H1 (cell line): ENCODE measurements at regions not wholly inside any gene's neighbourhood (a gene's known extent, or its start where the extent isn't known, plus 50 kb on each side); places are given as distances from the start of the nearest gene placed in this dataset.

Experiments used
- CTCF ChIA-PET: fragments of 300-600 bp; sonication (Branson Sonifier 250); formaldehyde crosslinking; loops from one replicate; lab custom pipeline; 2021; ENCODE audit not compliant: partially characterized antibody; lab: Charles Lee
- POLR2A ChIA-PET: fragments of 300-600 bp; sonication (Branson Sonifier 250); formaldehyde crosslinking; loops from one replicate; lab custom pipeline; 2021; ENCODE audit warnings: inconsistent platforms; ENCODE audit not compliant: partially characterized antibody; lab: Charles Lee
- DNase-seq, 2 experiments: peaks; one replicate each; pipeline versions ENCODE4 v3.0.0 to v3.0.0-alpha.2; 2010 to 2022; ENCODE audit warnings: low spot score in 2 of 2, low read depth in 1 of 2, mixed read lengths in 1 of 2
- FAIRE-seq: peaks from 2 replicates; lab custom pipeline; 2011; peaks lifted over from hg19 to GRCh38; lab: Jason Lieb, UNC
- H2AFZ ChIP-seq: 2 replicates; pipeline ENCODE4 v1.8.1; 2012; ENCODE audit warnings: low read length, inconsistent platforms
- H2AK5ac ChIP-seq: 2 replicates; pipeline ENCODE4 v1.6.1; 2013; ENCODE audit warnings: low read depth, low read length
- H2BK120ac ChIP-seq: replicated peaks from 2 replicates; pipeline ENCODE3; 2013; ENCODE audit warnings: low read depth, low read length, inconsistent platforms
- H2BK12ac ChIP-seq: 2 replicates; pipeline ENCODE4 v1.6.1; 2013; ENCODE audit warnings: low read depth, low read length
- H2BK15ac ChIP-seq: 2 replicates; pipeline ENCODE4 v1.6.1; 2013; ENCODE audit warnings: low read length
- H2BK20ac ChIP-seq: 2 replicates; pipeline ENCODE4 v1.6.1; 2013; ENCODE audit warnings: low read length
- H2BK5ac ChIP-seq: 2 replicates; pipeline ENCODE4 v1.6.1; 2013; ENCODE audit warnings: low read depth, low read length
- H3K14ac ChIP-seq: 2 replicates; pipeline ENCODE4 v1.6.1; 2013; ENCODE audit warnings: inconsistent platforms; ENCODE audit not compliant: insufficient read length
- H3K18ac ChIP-seq: 2 replicates; pipeline ENCODE4 v1.6.1; 2013; ENCODE audit warnings: low read length; ENCODE audit errors: extremely low read depth
- H3K23ac ChIP-seq: 2 replicates; pipeline ENCODE4 v1.6.1; 2013; ENCODE audit warnings: inconsistent platforms; ENCODE audit not compliant: insufficient read length
- H3K23me2 ChIP-seq: 2 replicates; pipeline ENCODE4 v1.6.1; 2013; ENCODE audit warnings: low read depth, low read length
- H3K27ac ChIP-seq: 2 replicates; pipeline ENCODE4 v1.6.1; 2011; ENCODE audit warnings: low read depth, low read length, inconsistent platforms
- H3K27me3 ChIP-seq, 4 experiments: replicated peaks in 1 of 4; 1 replicate in 1 of 4; 2 replicates in 3 of 4; pipeline versions ENCODE4 v1.6.1 to v1.8.1; 2011 to 2013; ENCODE audit warnings: low read length in 3 of 4, mild to moderate bottlenecking in 3 of 4, inconsistent platforms in 2 of 4, mixed read lengths in 2 of 4, moderate library complexity in 1 of 4; ENCODE audit not compliant: control insufficient read depth in 3 of 4, insufficient read depth in 3 of 4; ENCODE audit errors: extremely low read depth in 1 of 4
- H3K36me3 ChIP-seq, 4 experiments: 2 replicates each; pipeline versions ENCODE4 v1.6.1 to v1.8.1; 2011 to 2013; ENCODE audit warnings: mild to moderate bottlenecking in 4 of 4, low read length in 3 of 4, moderate library complexity in 2 of 4, control low read depth in 1 of 4, inconsistent platforms in 1 of 4; ENCODE audit not compliant: insufficient read depth in 4 of 4, control insufficient read depth in 2 of 4
- H3K4ac ChIP-seq: replicated peaks from 2 replicates; pipeline ENCODE3; 2013; ENCODE audit warnings: low read length, low read depth, mixed read lengths, inconsistent platforms; ENCODE audit not compliant: insufficient read length
- H3K4me1 ChIP-seq, 4 experiments: replicated peaks in 1 of 4; 1 replicate in 1 of 4; 2 replicates in 3 of 4; pipeline versions ENCODE4 v1.6.1 to v1.8.1; 2011 to 2013; ENCODE audit warnings: low read length in 3 of 4, inconsistent platforms in 2 of 4, mixed read lengths in 1 of 4; ENCODE audit not compliant: insufficient read depth in 4 of 4, control insufficient read depth in 3 of 4
- H3K4me2 ChIP-seq, 2 experiments: 2 replicates each; pipeline versions ENCODE4 v1.6.1 to v1.8.1; 2011 to 2013; ENCODE audit warnings: low read depth in 2 of 2, low read length in 2 of 2, control low read depth in 1 of 2, inconsistent platforms in 1 of 2, mild to moderate bottlenecking in 1 of 2; ENCODE audit not compliant: insufficient read depth in 1 of 2
- H3K4me3 ChIP-seq, 4 experiments: fragments of 200-600, 300-600 bp in 1 of 4; sonication (generic), shearing (Covaris generic), sonication (Bioruptor Twin) in 1 of 4; 2 replicates each; pipeline versions ENCODE4 v1.5.1 to v1.8.1; 2011 to 2016; ENCODE audit warnings: low read length in 4 of 4, low read depth in 3 of 4, control low read depth in 2 of 4, inconsistent platforms in 2 of 4, mild to moderate bottlenecking in 2 of 4, mixed read lengths in 1 of 4, moderate library complexity in 1 of 4; ENCODE audit not compliant: insufficient read depth in 2 of 4; ENCODE audit errors: extremely low read depth in 1 of 4
- H3K56ac ChIP-seq: replicated peaks from 2 replicates; pipeline ENCODE3; 2013; ENCODE audit warnings: low read depth, mild to moderate bottlenecking, mixed read lengths, low read length, inconsistent platforms; ENCODE audit not compliant: insufficient read length
- H3K79me1 ChIP-seq: 2 replicates; pipeline ENCODE4 v1.6.1; 2013; ENCODE audit warnings: low read depth, low read length, control low read depth
- H3K79me2 ChIP-seq, 2 experiments: 2 replicates each; pipeline versions ENCODE4 v1.6.1 to v1.8.1; 2012 to 2013; ENCODE audit warnings: low read length in 2 of 2, mild to moderate bottlenecking in 2 of 2, inconsistent platforms in 1 of 2; ENCODE audit not compliant: insufficient read depth in 2 of 2, control insufficient read depth in 1 of 2
- H3K9ac ChIP-seq, 4 experiments: replicated peaks in 1 of 4; 1 replicate in 1 of 4; 2 replicates in 3 of 4; pipeline versions ENCODE4 v1.6.1 to v1.8.1; 2011 to 2013; ENCODE audit warnings: low read depth in 3 of 4, low read length in 3 of 4, control low read depth in 2 of 4, mild to moderate bottlenecking in 2 of 4, moderate library complexity in 2 of 4, inconsistent platforms in 1 of 4; ENCODE audit errors: extremely low read depth in 1 of 4
- H3K9me3 ChIP-seq, 2 experiments: 2 replicates each; pipeline versions ENCODE4 v1.6.1 to v1.8.1; 2012 to 2013; ENCODE audit warnings: mild to moderate bottlenecking in 2 of 2, moderate library complexity in 2 of 2, control low read depth in 1 of 2, inconsistent platforms in 1 of 2, low read depth in 1 of 2, low read length in 1 of 2, mixed read lengths in 1 of 2; ENCODE audit not compliant: insufficient read depth in 2 of 2
- H4K20me1 ChIP-seq, 2 experiments: replicated peaks in 1 of 2; 2 replicates each; pipeline versions ENCODE3 to v1.8.1; 2011 to 2013; ENCODE audit warnings: inconsistent platforms in 2 of 2, low read length in 2 of 2, mild to moderate bottlenecking in 1 of 2; ENCODE audit not compliant: insufficient read depth in 2 of 2, control insufficient read depth in 1 of 2
- H4K5ac ChIP-seq: 2 replicates; pipeline ENCODE4 v1.6.1; 2013; ENCODE audit warnings: low read length, low read depth, mixed read lengths, inconsistent platforms; ENCODE audit not compliant: insufficient read length
- H4K8ac ChIP-seq: 2 replicates; pipeline ENCODE4 v1.8.0; 2013; ENCODE audit warnings: mild to moderate bottlenecking, moderate library complexity, low read length, inconsistent platforms; ENCODE audit not compliant: insufficient read depth; ENCODE audit errors: extremely low read depth
- H4K91ac ChIP-seq: replicated peaks from 2 replicates; pipeline ENCODE3; 2013; ENCODE audit warnings: low read length, mixed read lengths, inconsistent platforms; ENCODE audit not compliant: insufficient read length
- BACH1 ChIP-seq: IDR thresholded peaks from 2 replicates; pipeline ENCODE4 v1.6.1; 2012; ENCODE audit warnings: low read length, improper control_type of control experiment
- BCL11A ChIP-seq, 2 experiments: IDR thresholded peaks; one replicate each; pipeline ENCODE4 v1.6.1; 2011; ENCODE audit warnings: low read depth in 2 of 2, low read length in 2 of 2, mild to moderate bottlenecking in 2 of 2
- CEBPB ChIP-seq: IDR thresholded peaks from 2 replicates; pipeline ENCODE4 v1.6.1; 2012; ENCODE audit warnings: low read depth, low read length
- CREB1 ChIP-seq: IDR thresholded peaks from 2 replicates; pipeline ENCODE4 v1.6.1; 2012; ENCODE audit warnings: inconsistent platforms
- HDAC2 ChIP-seq, 2 experiments: fragments of 300-600 bp in 1 of 2; sonication (generic) in 1 of 2; IDR thresholded peaks; 2 replicates each; pipeline ENCODE4 v1.6.1; 2011 to 2012; ENCODE audit warnings: low read depth in 2 of 2, low read length in 2 of 2, mild to moderate bottlenecking in 2 of 2, moderate library complexity in 2 of 2, borderline replicate concordance in 1 of 2, inconsistent platforms in 1 of 2
- HDAC6 ChIP-seq: IDR thresholded peaks from one replicate; pipeline ENCODE4 v1.7.1; 2012; ENCODE audit warnings: low read depth, mild to moderate bottlenecking, inconsistent platforms, low read length, moderate library complexity
- MAFK ChIP-seq: IDR thresholded peaks from 2 replicates; pipeline ENCODE4 v1.6.1; 2012; ENCODE audit warnings: low read depth, mild to moderate bottlenecking, improper control_type of control experiment, low read length
- PHF8 ChIP-seq: fragments of 200-600 bp; sonication (generic); conservative IDR thresholded peaks from 2 replicates; pipeline ENCODE4 v1.7.1; 2012; ENCODE audit warnings: low read depth, mild to moderate bottlenecking, inconsistent platforms, low read length, moderate library complexity
- POLR2A ChIP-seq, 2 experiments: IDR thresholded peaks; 1 replicate in 1 of 2; 2 replicates in 1 of 2; pipeline ENCODE4 v1.6.1; 2011; ENCODE audit warnings: low read depth in 2 of 2, low read length in 2 of 2, mild to moderate bottlenecking in 2 of 2; ENCODE audit errors: control extremely low read depth in 1 of 2
- POLR2AphosphoS5 ChIP-seq: IDR thresholded peaks from 2 replicates; pipeline ENCODE4 v1.6.1; 2011; ENCODE audit warnings: low read depth, low read length
- SP2 ChIP-seq: IDR thresholded peaks from 2 replicates; pipeline ENCODE4 v1.6.1; 2012; ENCODE audit warnings: mild to moderate bottlenecking, low read length, inconsistent platforms
- SUZ12 ChIP-seq: fragments of 200-600 bp; sonication (generic); IDR thresholded peaks from 2 replicates; pipeline ENCODE4 v1.6.1; 2012; ENCODE audit warnings: mild to moderate bottlenecking, inconsistent platforms, low read length, moderate library complexity, mixed read lengths
- TBP ChIP-seq: IDR thresholded peaks from 2 replicates; pipeline ENCODE4 v1.6.1; 2011; ENCODE audit warnings: low read depth, low read length, improper control_type of control experiment
- TCF12 ChIP-seq: IDR thresholded peaks from 2 replicates; pipeline ENCODE4 v1.6.1; 2011; ENCODE audit warnings: low read depth, mild to moderate bottlenecking, low read length
- WGBS, 2 experiments: shearing (Covaris generic) in 1 of 2; methylation state at CpG; one replicate each; pipeline versions ENCODE4 v1.1.6 to v1.1.7; 2013 to 2015; ENCODE audit warnings: low lambda C conversion rate in 2 of 2, mixed read lengths in 2 of 2, inconsistent platforms in 1 of 2, low coverage in 1 of 2, missing lambda C conversion rate in 1 of 2; ENCODE audit not compliant: insufficient replicate concordance in 2 of 2, insufficient coverage in 1 of 2, insufficient read length in 1 of 2; ENCODE audit errors: extremely low coverage in 1 of 2, missing lambda C conversion rate in 1 of 2; 5-methylcytosine and 5-hydroxymethylcytosine counted together
- TF ChIP-seq, protein P1 (sequence below): IDR thresholded peaks from 2 replicates; pipeline ENCODE4 v1.6.1; 2011; ENCODE audit warnings: low read depth, mild to moderate bottlenecking, low read length; ENCODE audit not compliant: insufficient read depth
- TF ChIP-seq, protein P2 (sequence below): IDR thresholded peaks from 2 replicates; pipeline ENCODE4 v1.6.1; 2012; ENCODE audit warnings: inconsistent platforms

DNA sequence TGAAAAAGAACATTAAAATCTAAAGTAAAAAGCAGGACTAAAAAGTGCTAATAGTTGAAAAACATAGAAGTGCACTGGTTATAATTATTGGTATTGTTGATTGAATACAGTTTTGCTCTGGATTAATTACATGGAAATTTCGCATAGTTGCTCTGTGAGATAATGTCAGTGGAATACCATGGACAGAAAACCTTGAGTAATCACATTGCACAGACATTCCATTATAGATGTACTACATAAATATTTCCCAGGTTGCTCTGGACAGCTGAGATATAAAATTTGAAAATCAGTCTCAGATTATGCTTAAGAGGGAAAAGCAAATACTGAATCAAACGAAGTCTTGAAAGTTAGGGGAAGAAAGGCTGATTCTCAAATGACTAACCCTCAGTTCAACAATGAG is 439.3 kb upstream of the FLRT2 start:
- H3K36me3 ChIP-seq, result no peaks in the 10 kb centered on the region
- no peak overlapping the region for H3K4me3 ChIP-seq
- no peak overlapping the region for H4K91ac ChIP-seq
- no peak overlapping the region for H2AFZ ChIP-seq
- H2BK120ac ChIP-seq, result no peak overlapping the region
- no peak overlapping the region for H3K56ac ChIP-seq
- H2BK20ac ChIP-seq, result no peak overlapping the region
- no peaks in the 10 kb centered on the region for H3K27me3 ChIP-seq
- H3K79me2 ChIP-seq, result no peaks in the 10 kb centered on the region
- H3K9me3 ChIP-seq, result no peaks in the 10 kb centered on the region
- no peaks in the 10 kb centered on the region for H3K79me1 ChIP-seq
- TF ChIP-seq BACH1, result no peak
- TF ChIP-seq TCF12, result no peak
- TF ChIP-seq POLR2AphosphoS5, result no peak
- TF ChIP-seq SP2, result no peak
- no peak for TF ChIP-seq TBP
- TF ChIP-seq CEBPB, result no peak
- TF ChIP-seq HDAC2 (IDR thresholded peaks at IDR 0.05; ENCODE audit: borderline replicate concordance in 1 of 2, low read depth in 2 of 2, low read length in 2 of 2), result no peak
- TF ChIP-seq SUZ12, result no peak
- TF ChIP-seq POLR2A (IDR thresholded peaks at IDR 0.05; ENCODE audit: control extremely low read depth in 1 of 2, low read depth in 2 of 2, low read length in 2 of 2), result no peak
- TF ChIP-seq, protein P1, sequence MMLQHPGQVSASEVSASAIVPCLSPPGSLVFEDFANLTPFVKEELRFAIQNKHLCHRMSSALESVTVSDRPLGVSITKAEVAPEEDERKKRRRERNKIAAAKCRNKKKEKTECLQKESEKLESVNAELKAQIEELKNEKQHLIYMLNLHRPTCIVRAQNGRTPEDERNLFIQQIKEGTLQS, result no peak
- no peak for TF ChIP-seq HDAC6
- TF ChIP-seq, protein P2, sequence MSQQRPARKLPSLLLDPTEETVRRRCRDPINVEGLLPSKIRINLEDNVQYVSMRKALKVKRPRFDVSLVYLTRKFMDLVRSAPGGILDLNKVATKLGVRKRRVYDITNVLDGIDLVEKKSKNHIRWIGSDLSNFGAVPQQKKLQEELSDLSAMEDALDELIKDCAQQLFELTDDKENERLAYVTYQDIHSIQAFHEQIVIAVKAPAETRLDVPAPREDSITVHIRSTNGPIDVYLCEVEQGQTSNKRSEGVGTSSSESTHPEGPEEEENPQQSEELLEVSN, result no peak
- no peak for TF ChIP-seq PHF8
- no peak for TF ChIP-seq BCL11A (IDR thresholded peaks at IDR 0.05; ENCODE audit: low read depth in 2 of 2, low read length in 2 of 2)
- no peak for TF ChIP-seq CREB1
- TF ChIP-seq MAFK, result no peak
- TF ChIP-seq, all 59 proteins: peak for 0
- H3K18ac ChIP-seq, result no peak overlapping the region
- H2BK15ac ChIP-seq, result no peak overlapping the region
- no peak overlapping the region for H4K8ac ChIP-seq
- H3K23me2 ChIP-seq, result no peaks in the 10 kb centered on the region
- H4K20me1 ChIP-seq, result no peaks in the 10 kb centered on the region
- no peak overlapping the region for H2BK5ac ChIP-seq
- 89% methylated on average over 2 of the region's 2 CpGs; no CpG with 5 or more reads in 1 of the 2 experiments for WGBS, 2 experiments
- H3K4ac ChIP-seq, result no peak overlapping the region
- DNase-seq, result no peak
- no peaks in the 10 kb centered on the region for H3K4me1 ChIP-seq
- no peak overlapping the region for H3K9ac ChIP-seq
- no peak overlapping the region for H3K27ac ChIP-seq
- no peak overlapping the region for H3K4me2 ChIP-seq
- no peak overlapping the region for H4K5ac ChIP-seq
- no peak overlapping the region for H2AK5ac ChIP-seq
- ChIA-PET CTCF (no interaction called here), POLR2A (no interaction called here)
- H2BK12ac ChIP-seq, result no peak overlapping the region
- no peak overlapping the region for H3K23ac ChIP-seq
- FAIRE-seq, result no peak
- H3K14ac ChIP-seq, result no peak overlapping the region
